GM12878 (cell line): ENCODE measurements at regions not wholly inside any gene's neighbourhood (a gene's known extent, or its start where the extent isn't known, plus 50 kb on each side); places are given as distances from the start of the nearest gene placed in this dataset.

Source experiments
- ATAC-seq: fragments of 200-7000 bp; cut with Tn5 transposase; 3 replicates; pipeline ENCODE4 v1.9.1; 2020; ENCODE audit warnings: mild to moderate bottlenecking, moderate library complexity
- BruUV-seq: library from RNA; stranded (reverse); fragments of 400-500 nt; replicated peaks from 2 replicates; lab custom pipeline; 2021; lab: Mats Ljungman, UMichigan
- CTCF ChIA-PET: fragments of 300-600 bp; sonication (Branson Sonifier 250); formaldehyde crosslinking; extraction: SDS; loops from one replicate; lab custom pipeline; 2021; ENCODE audit warnings: inconsistent platforms; lab: Yijun Ruan, JAX
- POLR2A ChIA-PET: fragments of 350-600 bp; formaldehyde crosslinking; extraction: SDS; loops from one replicate; lab custom pipeline; 2021; ENCODE audit warnings: inconsistent platforms; lab: Charles Lee
- RAD21 ChIA-PET: fragments of 300-600 bp; sonication (Branson Sonifier 250); formaldehyde crosslinking; loops from one replicate; lab custom pipeline; 2023; ENCODE audit warnings: antibody characterized with exemption; ENCODE audit not compliant: unreplicated experiment; lab: Charles Lee
- SMC1A ChIA-PET: fragments of 300-600 bp; sonication (Branson Sonifier 250); formaldehyde crosslinking; loops from one replicate; lab custom pipeline; 2023; ENCODE audit not compliant: unreplicated experiment, uncharacterized antibody; lab: Charles Lee
- DNase-seq: peaks from one replicate; pipeline ENCODE4 v3.0.0-alpha.2; 2011; ENCODE audit warnings: low read depth, low spot score
- FAIRE-seq: peaks from 3 replicates; lab custom pipeline; 2011; peaks lifted over from hg19 to GRCh38; lab: Jason Lieb, UNC
- H2AFZ ChIP-seq: 2 replicates; pipeline ENCODE4 v1.6.0; 2011; ENCODE audit warnings: low read depth, low read length, control low read depth; ENCODE audit not compliant: control insufficient read depth
- H3K27ac ChIP-seq: 2 replicates; pipeline ENCODE4 v1.5.1; 2011; ENCODE audit warnings: control low read depth; ENCODE audit not compliant: control insufficient read depth, insufficient read depth
- H3K27me3 ChIP-seq, 2 experiments: replicated peaks in 1 of 2; 2 replicates each; pipeline versions ENCODE4 v1.6.0 to v1.6.1; 2011; ENCODE audit warnings: low read length in 1 of 2; ENCODE audit not compliant: control insufficient read depth in 2 of 2, insufficient read depth in 2 of 2
- H3K36me3 ChIP-seq, 2 experiments: 2 replicates each; pipeline ENCODE4 v1.5.1; 2011; ENCODE audit warnings: low read length in 1 of 2; ENCODE audit not compliant: control insufficient read depth in 2 of 2, insufficient read depth in 2 of 2
- H3K4me1 ChIP-seq: 2 replicates; pipeline ENCODE4 v1.6.1; 2011; ENCODE audit warnings: mild to moderate bottlenecking, low read length, moderate library complexity, mixed read lengths; ENCODE audit not compliant: control insufficient read depth, insufficient read depth
- H3K4me2 ChIP-seq: 2 replicates; pipeline ENCODE4 v1.6.0; 2011; ENCODE audit warnings: control low read depth; ENCODE audit not compliant: control insufficient read depth, insufficient read depth
- H3K4me3 ChIP-seq: fragments of 200-600 bp; sonication (generic); 2 replicates; pipeline ENCODE4 v1.5.1; 2016
- H3K79me2 ChIP-seq: 2 replicates; pipeline ENCODE4 v1.6.0; 2011; ENCODE audit warnings: low read length; ENCODE audit not compliant: control insufficient read depth, insufficient read depth
- H3K9ac ChIP-seq: 2 replicates; pipeline ENCODE4 v1.8.0; 2011; ENCODE audit warnings: low read length, control low read depth, mixed read lengths; ENCODE audit not compliant: control insufficient read depth, insufficient read depth
- H3K9me3 ChIP-seq: replicated peaks from 3 replicates; pipeline ENCODE4 v1.5.1; 2011; ENCODE audit warnings: mild to moderate bottlenecking, low read length; ENCODE audit not compliant: control insufficient read depth, insufficient read depth
- H4K20me1 ChIP-seq: 2 replicates; pipeline ENCODE4 v1.6.0; 2011; ENCODE audit not compliant: control insufficient read depth, insufficient read depth
- DPF2 ChIP-seq: fragments of 450-650 bp; IDR thresholded peaks from 2 replicates; pipeline ENCODE4 v1.6.1; 2017; ENCODE audit warnings: mild to moderate bottlenecking
- E2F4 ChIP-seq: IDR thresholded peaks from 2 replicates; pipeline ENCODE4 v1.6.1; 2012; ENCODE audit warnings: low read depth, low read length, improper control_type of control experiment
- MTA3 ChIP-seq: IDR thresholded peaks from 2 replicates; pipeline ENCODE4 v1.6.1; 2012; ENCODE audit warnings: low read length, inconsistent platforms, borderline replicate concordance
- ZNF207 ChIP-seq: fragments of 450-650 bp; IDR thresholded peaks from 2 replicates; pipeline ENCODE4 v1.6.1; 2014; ENCODE audit warnings: antibody characterized with exemption, mild to moderate bottlenecking, borderline replicate concordance
- WGBS: methylation state at CpG from one replicate; pipeline ENCODE4 v1.1.6; 2016; ENCODE audit warnings: low lambda C conversion rate; ENCODE audit not compliant: insufficient replicate concordance, insufficient coverage; ENCODE audit errors: missing lambda C conversion rate; 5-methylcytosine and 5-hydroxymethylcytosine counted together
- in situ Hi-C: fragments of 300-500 bp; cut with MboI; formaldehyde crosslinking; loops from 9 replicates; pipeline ENCODE4 v1.14.3; 2018; ENCODE audit warnings: mixed read lengths
- intact Hi-C: fragments of 100-400 bp; cut with micrococcal nuclease; formaldehyde crosslinking; loops from one replicate; pipeline ENCODE4 v1.14.2; 2022; ENCODE audit not compliant: unreplicated experiment
- TF ChIP-seq, protein P1 (sequence below): IDR thresholded peaks from 2 replicates; pipeline ENCODE4 v1.6.1; 2011; ENCODE audit warnings: mild to moderate bottlenecking, low read depth, low read length, moderate library complexity; ENCODE audit not compliant: insufficient replicate concordance
- TF ChIP-seq, protein P2 (sequence below): fragments of 450-650 bp; IDR thresholded peaks from 2 replicates; pipeline ENCODE4 v1.6.1; 2017; ENCODE audit warnings: mild to moderate bottlenecking

- Histone ChIP-seq H3K79me2 (no peaks in the 10 kb centered on the region), H3K36me3 (no peaks in the 10 kb centered on the region), H3K27ac (no peak overlapping the region), H3K4me3 (no peak overlapping the region), H3K27me3 (no peaks in the 10 kb centered on the region; a peak in 1 of 4 replicates), H2AFZ (no peak overlapping the region), H3K4me1 (no peaks in the 10 kb centered on the region), H4K20me1 (no peaks in the 10 kb centered on the region), H3K9me3 (no peaks in the 10 kb centered on the region), H3K9ac (no peak overlapping the region), H3K4me2 (no peak overlapping the region)
- ChIA-PET SMC1A (no interaction called here), POLR2A (no interaction called here), CTCF (no interaction called here), RAD21 (no interaction called here)
- no peak for FAIRE-seq
- in situ Hi-C loops (no loop called here), intact Hi-C loops (no loop called here)
- no TSS peak for BruUV-seq
- 14% methylated on average over 6 of the region's 6 CpGs for WGBS
- TF ChIP-seq, protein P1, sequence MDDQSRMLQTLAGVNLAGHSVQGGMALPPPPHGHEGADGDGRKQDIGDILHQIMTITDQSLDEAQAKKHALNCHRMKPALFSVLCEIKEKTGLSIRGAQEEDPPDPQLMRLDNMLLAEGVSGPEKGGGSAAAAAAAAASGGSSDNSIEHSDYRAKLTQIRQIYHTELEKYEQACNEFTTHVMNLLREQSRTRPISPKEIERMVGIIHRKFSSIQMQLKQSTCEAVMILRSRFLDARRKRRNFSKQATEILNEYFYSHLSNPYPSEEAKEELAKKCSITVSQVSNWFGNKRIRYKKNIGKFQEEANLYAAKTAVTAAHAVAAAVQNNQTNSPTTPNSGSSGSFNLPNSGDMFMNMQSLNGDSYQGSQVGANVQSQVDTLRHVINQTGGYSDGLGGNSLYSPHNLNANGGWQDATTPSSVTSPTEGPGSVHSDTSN: no peak
- TF ChIP-seq, protein P2, sequence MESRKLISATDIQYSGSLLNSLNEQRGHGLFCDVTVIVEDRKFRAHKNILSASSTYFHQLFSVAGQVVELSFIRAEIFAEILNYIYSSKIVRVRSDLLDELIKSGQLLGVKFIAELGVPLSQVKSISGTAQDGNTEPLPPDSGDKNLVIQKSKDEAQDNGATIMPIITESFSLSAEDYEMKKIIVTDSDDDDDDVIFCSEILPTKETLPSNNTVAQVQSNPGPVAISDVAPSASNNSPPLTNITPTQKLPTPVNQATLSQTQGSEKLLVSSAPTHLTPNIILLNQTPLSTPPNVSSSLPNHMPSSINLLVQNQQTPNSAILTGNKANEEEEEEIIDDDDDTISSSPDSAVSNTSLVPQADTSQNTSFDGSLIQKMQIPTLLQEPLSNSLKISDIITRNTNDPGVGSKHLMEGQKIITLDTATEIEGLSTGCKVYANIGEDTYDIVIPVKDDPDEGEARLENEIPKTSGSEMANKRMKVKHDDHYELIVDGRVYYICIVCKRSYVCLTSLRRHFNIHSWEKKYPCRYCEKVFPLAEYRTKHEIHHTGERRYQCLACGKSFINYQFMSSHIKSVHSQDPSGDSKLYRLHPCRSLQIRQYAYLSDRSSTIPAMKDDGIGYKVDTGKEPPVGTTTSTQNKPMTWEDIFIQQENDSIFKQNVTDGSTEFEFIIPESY: no peak
- TF ChIP-seq MTA3 (no peak), E2F4 (no peak), DPF2 (no peak), ZNF207 (no peak)
- no peak for DNase-seq
- no peak for ATAC-seq
These were observed 180.9 kb upstream of the TWIST2 start for GRCh38 chr2:238667008-238667407.
